Thymus (tissue), 11 donors: ENCODE measurements at regions not wholly inside any gene's neighbourhood (a gene's known extent, or its start where the extent isn't known, plus 50 kb on each side); places are given as distances from the start of the nearest gene placed in this dataset.
A peak's percentile ranks its signal among the peaks of the same experiment; 100 is the strongest.

Source experiments
- DNase-seq, 9 donors: peaks; one replicate each; pipeline ENCODE4 v3.0.0-alpha.2; 2013; ENCODE audit warnings: low spot score in 9 of 9, low read depth in 6 of 9, missing footprints in 1 of 9
- H3K27ac ChIP-seq, 2 donors: one replicate each; pipeline ENCODE4 v1.5.1; 2013; ENCODE audit warnings: control low read depth in 1 of 2, low read depth in 1 of 2, low read length in 1 of 2, mild to moderate bottlenecking in 1 of 2, moderate library complexity in 1 of 2
- H3K27me3 ChIP-seq, 2 donors: one replicate each; pipeline ENCODE4 v1.5.1; 2013; ENCODE audit warnings: low read length in 1 of 2; ENCODE audit not compliant: control insufficient read depth in 2 of 2, insufficient read depth in 1 of 2
- H3K36me3 ChIP-seq, 2 donors: one replicate each; pipeline ENCODE4 v1.5.1; 2013; ENCODE audit warnings: low read length in 1 of 2, mild to moderate bottlenecking in 1 of 2, moderate library complexity in 1 of 2; ENCODE audit not compliant: control insufficient read depth in 2 of 2, insufficient read depth in 2 of 2
- H3K4me1 ChIP-seq, 2 donors: one replicate each; pipeline ENCODE4 v1.5.1; 2013; ENCODE audit warnings: low read length in 2 of 2; ENCODE audit not compliant: control insufficient read depth in 2 of 2, insufficient read depth in 2 of 2
- H3K4me3 ChIP-seq, 2 donors: one replicate each; pipeline ENCODE4 v1.5.1; 2013; ENCODE audit warnings: low read length in 2 of 2, control low read depth in 1 of 2, mild to moderate bottlenecking in 1 of 2
- H3K9me3 ChIP-seq, 2 donors: one replicate each; pipeline ENCODE4 v1.5.1; 2013; ENCODE audit warnings: low read length in 1 of 2, mild to moderate bottlenecking in 1 of 2; ENCODE audit not compliant: control insufficient read depth in 2 of 2, insufficient read depth in 1 of 2
- WGBS: extraction: QIAGEN DNeasy Blood & Tissue Kit; methylation state at CpG from one replicate; pipeline ENCODE4 v1.1.7; 2013; 5-methylcytosine and 5-hydroxymethylcytosine counted together
- donor health status: healthy.

- Histone ChIP-seq H3K27ac (no peak overlapping the region), H3K9me3 (no peaks in the 10 kb centered on the region), H3K4me3 (no peak overlapping the region), H3K36me3 (no peaks in the 10 kb centered on the region), H3K4me1 (no peaks in the 10 kb centered on the region), H3K27me3 (no peaks in the 10 kb centered on the region)
- no peak for DNase-seq
- 70% methylated on average over 2 of the region's 2 CpGs for WGBS
These were observed 83.0 kb upstream of the GADD45A start for GRCh38 chr1:67601955-67602354.

DNA sequence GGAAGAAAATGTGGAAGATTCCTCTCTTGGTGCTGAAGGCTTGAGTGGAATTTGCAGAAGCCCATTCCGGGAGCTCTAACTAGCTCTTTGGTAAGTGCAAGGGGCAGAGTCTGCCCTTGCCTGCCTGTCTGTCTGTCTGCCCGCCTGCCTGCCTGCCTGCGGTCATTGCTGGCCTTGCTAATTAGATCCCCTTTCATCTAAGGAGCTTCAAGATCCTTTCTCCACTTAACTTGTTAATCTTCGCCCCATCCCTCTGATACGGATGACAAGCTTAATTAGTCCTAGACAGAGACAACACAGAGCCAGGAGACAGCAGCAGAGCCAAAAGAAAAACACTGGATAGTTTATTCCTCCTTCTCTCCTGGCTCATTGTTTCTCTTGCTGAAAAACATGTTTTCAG is 80.2 kb upstream of the GADD45A start:
- DNase-seq = no peak
- H3K4me1 ChIP-seq = no peaks in the 10 kb centered on the region
- H3K4me3 ChIP-seq = no peak overlapping the region
- H3K27me3 ChIP-seq = no peaks in the 10 kb centered on the region
- no peaks in the 10 kb centered on the region for H3K9me3 ChIP-seq
- no peaks in the 10 kb centered on the region for H3K36me3 ChIP-seq
- WGBS = 97% methylated on average over 5 of the region's 5 CpGs
- H3K27ac ChIP-seq = no peak overlapping the region

- Histone ChIP-seq H3K9me3 (no peaks in the 10 kb centered on the region), H3K27me3 (no peaks in the 10 kb centered on the region), H3K4me3 (no peak overlapping the region), H3K27ac (no peak overlapping the region), H3K36me3 (no peaks in the 10 kb centered on the region), H3K4me1 (no peaks in the 10 kb centered on the region)
- WGBS = 98% methylated on average over 7 of the region's 7 CpGs
- DNase-seq = no peak
These were observed 79.7 kb upstream of the GADD45A start for GRCh38 chr1:67605209-67605780.

DNA sequence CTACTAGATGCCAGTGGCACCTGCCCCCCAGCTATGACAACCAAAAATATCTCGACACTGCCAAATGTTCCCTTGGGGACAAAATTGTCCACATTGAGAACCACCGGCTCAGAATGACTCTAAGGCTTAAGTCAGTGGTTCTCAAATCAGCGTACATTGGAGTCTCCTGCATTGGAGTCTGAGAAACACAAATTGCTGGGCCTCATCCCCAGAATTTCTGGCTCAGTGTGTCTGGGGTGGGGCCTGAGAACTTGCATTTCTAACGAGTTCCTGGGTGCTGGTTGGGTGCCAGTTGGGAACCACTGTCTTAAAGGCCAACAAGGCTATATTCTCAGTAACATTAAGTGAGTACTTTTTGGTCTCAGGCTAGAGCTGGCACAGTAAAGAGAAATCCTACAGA is 77.7 kb upstream of the GADD45A start:
- Histone ChIP-seq H3K27ac (no peak overlapping the region), H3K27me3 (no peaks in the 10 kb centered on the region), H3K9me3 (no peaks in the 10 kb centered on the region), H3K36me3 (no peaks in the 10 kb centered on the region), H3K4me3 (no peak overlapping the region), H3K4me1 (no peaks in the 10 kb centered on the region)
- DNase-seq = no peak
- 96% methylated on average over 4 of the region's 4 CpGs for WGBS

- DNase-seq = peak in 2 of 9 donors; percentile 4 to 34
- Histone ChIP-seq H3K4me1 (no peaks in the 10 kb centered on the region), H3K4me3 (no peak overlapping the region), H3K9me3 (no peaks in the 10 kb centered on the region), H3K36me3 (no peaks in the 10 kb centered on the region), H3K27me3 (no peaks in the 10 kb centered on the region), H3K27ac (no peak overlapping the region)
- 37% methylated on average over 6 of the region's 6 CpGs for WGBS
These were observed 77.3 kb upstream of the GADD45A start for GRCh38 chr1:67607699-67608098.

- Histone ChIP-seq H3K4me1 (no peaks in the 10 kb centered on the region), H3K27me3 (no peaks in the 10 kb centered on the region), H3K27ac (no peak overlapping the region), H3K9me3 (no peaks in the 10 kb centered on the region), H3K36me3 (no peaks in the 10 kb centered on the region), H3K4me3 (no peak overlapping the region)
- DNase-seq = no peak
- 90% methylated on average over 11 of the region's 11 CpGs for WGBS
These were observed 76.1 kb upstream of the GADD45A start for GRCh38 chr1:67608661-67609576.

DNA sequence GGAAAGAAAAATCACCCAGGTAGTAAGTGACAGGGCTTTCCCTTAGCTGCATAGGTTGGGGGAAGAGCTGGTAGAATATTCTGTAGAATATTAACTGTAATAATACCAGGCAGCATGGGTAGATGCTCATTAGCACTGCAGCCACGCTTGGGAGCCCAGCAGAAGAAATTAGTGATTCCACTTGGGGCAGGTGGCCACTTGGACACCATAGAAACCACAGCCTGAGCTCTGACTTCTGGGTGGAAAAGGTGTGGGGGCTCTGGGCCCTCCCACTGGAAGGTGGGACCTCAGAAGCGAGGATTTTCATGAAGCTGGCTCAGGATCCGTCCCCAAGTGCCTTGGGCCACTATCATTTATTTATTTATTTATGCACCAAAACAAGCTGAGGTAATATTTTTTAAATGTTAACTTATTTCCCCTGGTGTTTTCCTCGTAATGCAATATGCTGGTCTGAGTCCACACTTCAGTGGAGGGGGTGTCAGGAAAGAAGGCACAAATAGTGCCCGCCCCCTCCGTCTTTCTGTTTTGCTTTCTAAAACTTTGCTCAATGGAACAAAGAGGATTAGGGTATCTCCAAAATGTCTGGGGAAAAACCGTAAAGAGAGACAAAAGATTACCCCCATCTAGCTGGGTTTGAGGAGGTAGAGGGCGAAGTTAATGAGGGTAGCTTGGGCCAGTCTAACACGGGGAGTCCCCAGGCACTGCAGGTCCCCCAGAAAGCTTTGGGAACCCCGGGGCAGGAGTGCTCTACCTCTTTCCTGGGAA is 75.2 kb upstream of the GADD45A start:
- no peak for DNase-seq
- Histone ChIP-seq H3K27me3 (no peaks in the 10 kb centered on the region), H3K4me1 (no peaks in the 10 kb centered on the region), H3K4me3 (no peak overlapping the region), H3K9me3 (no peaks in the 10 kb centered on the region), H3K36me3 (no peaks in the 10 kb centered on the region), H3K27ac (no peak overlapping the region)
- WGBS = 97% methylated on average over 10 of the region's 10 CpGs

DNA sequence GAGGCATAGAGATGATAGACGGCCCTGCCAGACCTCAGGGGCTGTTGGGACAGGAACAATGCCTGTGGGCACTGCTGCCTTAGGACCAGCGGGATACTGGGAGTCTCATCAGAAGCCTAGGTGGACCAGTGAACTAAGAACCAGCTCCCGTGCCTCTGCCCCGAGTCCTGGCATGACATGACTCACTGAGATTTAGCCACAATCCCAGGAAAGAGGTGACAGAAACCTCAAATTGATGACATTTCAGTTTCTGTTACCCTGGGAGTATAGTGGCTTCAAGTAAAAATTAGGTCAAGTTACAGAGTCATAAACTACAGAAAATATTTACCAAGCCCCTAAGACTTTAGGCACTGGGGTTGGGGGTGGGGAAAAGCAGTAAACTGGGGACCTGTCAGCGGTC is 74.6 kb upstream of the GADD45A start:
- H3K27ac ChIP-seq = no peak overlapping the region
- no peaks in the 10 kb centered on the region for H3K27me3 ChIP-seq
- no peak for DNase-seq
- WGBS = 92% methylated on average over 5 of the region's 5 CpGs
- H3K9me3 ChIP-seq = no peaks in the 10 kb centered on the region
- H3K4me1 ChIP-seq = no peaks in the 10 kb centered on the region
- no peak overlapping the region for H3K4me3 ChIP-seq
- no peaks in the 10 kb centered on the region for H3K36me3 ChIP-seq

- 97% methylated on average over 3 of the region's 3 CpGs for WGBS
- Histone ChIP-seq H3K27ac (no peak overlapping the region), H3K27me3 (no peaks in the 10 kb centered on the region), H3K4me3 (no peak overlapping the region), H3K4me1 (no peaks in the 10 kb centered on the region), H3K9me3 (no peaks in the 10 kb centered on the region), H3K36me3 (no peaks in the 10 kb centered on the region)
- no peak for DNase-seq
These were observed 73.2 kb upstream of the GADD45A start for GRCh38 chr1:67611846-67612245.
